IMR-90 (cell line): ENCODE measurements at regions not wholly inside any gene's neighbourhood (a gene's known extent, or its start where the extent isn't known, plus 50 kb on each side); places are given as distances from the start of the nearest gene placed in this dataset.

Experiments used
- CTCF ChIP-seq: conservative IDR thresholded peaks from 2 replicates; pipeline ENCODE4 v1.5.1; 2012; ENCODE audit warnings: mild to moderate bottlenecking, low read depth, low read length, improper control_type of control experiment
- MAFK ChIP-seq: IDR thresholded peaks from 2 replicates; pipeline ENCODE4 v1.6.1; 2012; ENCODE audit warnings: low read depth, low read length, improper control_type of control experiment
- POLR2A ChIP-seq: IDR thresholded peaks from 2 replicates; pipeline ENCODE4 v1.6.1; 2012; ENCODE audit warnings: mild to moderate bottlenecking, low read depth, low read length
- RAD21 ChIP-seq: IDR thresholded peaks from 2 replicates; pipeline ENCODE4 v1.6.1; 2012; ENCODE audit warnings: low read length, improper control_type of control experiment
- RFX5 ChIP-seq: IDR thresholded peaks from 2 replicates; pipeline ENCODE4 v1.8.0; 2012; ENCODE audit warnings: low read depth, mild to moderate bottlenecking, low read length, moderate library complexity
- SMC3 ChIP-seq: fragments of 150-350 bp; IDR thresholded peaks from 2 replicates; pipeline ENCODE4 v1.6.1; 2016; ENCODE audit warnings: low read depth, mild to moderate bottlenecking, antibody characterized with exemption, low read length, moderate library complexity
- USF2 ChIP-seq: fragments of 150-350 bp; IDR thresholded peaks from 2 replicates; pipeline ENCODE4 v1.6.1; 2017; ENCODE audit warnings: mild to moderate bottlenecking, antibody characterized with exemption, low read length, low read depth

- 0 out of 2 replicates have a peak, but pooled peaks have one; percentile 14 for TF ChIP-seq CTCF
- no peak for TF ChIP-seq SMC3
- TF ChIP-seq POLR2A: no peak
- TF ChIP-seq RAD21: no peak
- TF ChIP-seq USF2: no peak
- TF ChIP-seq RFX5: no peak
- no peak for TF ChIP-seq MAFK
Observed at GRCh38 chr10:44517635-44518034, 132.7 kb upstream of the CXCL12 start.
